Stimulated activated CD8-positive, alpha-beta memory T cell treated with anti-CD3 and anti-CD28 coated beads, Interleukin-2, amount 100 ng/mL, for 1 hour (primary cell): ENCODE measurements at regions not wholly inside any gene's neighbourhood (a gene's known extent, or its start where the extent isn't known, plus 50 kb on each side); places are given as distances from the start of the nearest gene placed in this dataset.

Experiments used
- DNase-seq, 2 donors: peaks; one replicate each; pipeline ENCODE4 v3.0.0-alpha.2; 2020; ENCODE audit warnings: low read depth in 2 of 2

DNA sequence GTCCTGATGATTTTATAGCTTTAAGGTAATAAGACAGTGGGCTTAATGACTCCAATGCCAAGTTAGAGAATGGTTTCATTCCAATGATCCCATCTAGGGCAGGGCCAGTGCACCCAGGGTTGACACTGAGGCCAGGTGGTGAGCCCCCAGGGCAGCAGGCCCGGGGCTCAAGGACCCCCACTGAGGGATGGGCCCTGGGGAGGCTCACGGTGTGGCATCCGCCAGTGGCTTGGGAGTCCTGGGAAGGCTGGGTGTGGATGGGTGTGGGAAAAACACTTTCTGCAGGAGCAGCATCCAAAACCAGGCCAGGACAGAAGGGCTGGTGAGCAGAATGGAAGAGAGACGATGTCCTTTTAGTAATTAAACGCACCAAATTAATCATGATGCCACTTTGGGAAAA lies 626.3 kb downstream of the TBC1D22A start:
- no peak for DNase-seq

DNA sequence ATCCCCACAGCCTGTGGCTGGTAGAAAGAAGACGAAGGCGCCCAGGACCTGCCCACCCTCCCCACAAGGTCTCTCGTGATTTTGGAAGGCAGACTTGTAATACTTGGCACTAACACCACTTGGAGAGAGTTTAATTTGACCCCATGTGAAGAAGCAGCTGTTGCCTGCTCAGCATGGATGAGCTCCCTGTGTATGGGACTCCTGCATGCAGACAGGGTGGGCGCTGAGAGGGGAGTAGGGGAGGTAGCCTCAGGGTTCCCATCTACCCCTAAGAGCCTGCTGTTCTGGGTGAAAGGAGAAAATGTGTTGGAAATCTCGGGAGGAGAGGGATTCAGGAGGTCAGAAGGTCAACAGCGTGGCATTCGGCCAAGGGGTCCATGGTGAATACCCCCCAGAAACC lies 625.9 kb downstream of the TBC1D22A start:
- no peak for DNase-seq

DNA sequence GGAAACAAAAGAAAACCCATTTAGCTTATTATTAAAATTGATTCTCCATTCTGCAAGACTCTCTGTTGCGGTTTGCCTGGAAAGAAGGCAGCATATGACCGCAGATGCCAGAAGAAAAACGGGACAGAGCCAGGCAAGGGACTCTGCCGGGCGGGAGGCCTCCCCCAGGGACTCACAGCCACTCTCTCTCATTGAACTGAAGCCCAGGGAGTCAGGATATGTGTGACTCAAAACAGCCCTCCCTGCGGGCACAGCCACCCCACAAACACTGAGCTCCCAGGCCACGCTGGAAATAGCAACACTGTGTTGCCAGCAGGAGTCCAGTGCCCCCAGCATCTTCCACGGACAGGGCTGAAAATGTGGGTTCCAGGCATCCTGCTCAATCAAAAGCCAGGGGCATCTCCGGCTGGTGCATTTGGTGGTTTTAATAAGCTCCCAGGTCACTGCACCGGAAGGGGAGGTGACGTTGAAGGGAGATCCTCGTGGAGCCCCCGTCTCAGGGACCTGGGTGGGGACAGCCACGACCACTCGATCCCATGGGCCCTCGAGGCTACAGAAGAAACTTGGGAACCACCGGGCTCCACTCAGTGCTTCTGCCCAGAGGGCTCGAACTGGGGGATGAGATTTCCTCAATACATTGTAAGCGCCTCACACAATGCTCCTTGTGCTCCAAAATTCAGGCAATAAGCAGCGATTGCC lies 624.5 kb downstream of the TBC1D22A start:
- DNase-seq, result no peak

DNA sequence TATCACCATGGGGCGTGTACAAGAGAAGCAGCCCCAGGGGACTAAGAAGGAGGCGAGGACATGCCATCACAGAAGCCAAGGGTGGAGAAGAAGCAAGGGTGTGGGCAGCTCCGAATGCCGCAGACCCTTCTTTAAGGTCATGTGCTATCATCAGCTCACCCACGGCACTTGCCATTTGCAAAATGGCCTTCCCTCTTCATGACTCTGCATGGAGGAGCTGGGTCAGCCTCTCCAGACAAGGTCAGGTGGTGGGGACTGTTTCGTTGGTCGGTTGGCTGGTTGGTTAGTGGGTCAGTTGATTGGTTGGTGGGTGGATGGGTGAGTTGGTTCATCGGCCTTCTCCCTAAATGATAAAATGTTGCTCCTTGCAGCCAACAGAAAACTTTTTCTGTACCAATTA lies 622.5 kb downstream of the TBC1D22A start:
- DNase-seq, result no peak

DNA sequence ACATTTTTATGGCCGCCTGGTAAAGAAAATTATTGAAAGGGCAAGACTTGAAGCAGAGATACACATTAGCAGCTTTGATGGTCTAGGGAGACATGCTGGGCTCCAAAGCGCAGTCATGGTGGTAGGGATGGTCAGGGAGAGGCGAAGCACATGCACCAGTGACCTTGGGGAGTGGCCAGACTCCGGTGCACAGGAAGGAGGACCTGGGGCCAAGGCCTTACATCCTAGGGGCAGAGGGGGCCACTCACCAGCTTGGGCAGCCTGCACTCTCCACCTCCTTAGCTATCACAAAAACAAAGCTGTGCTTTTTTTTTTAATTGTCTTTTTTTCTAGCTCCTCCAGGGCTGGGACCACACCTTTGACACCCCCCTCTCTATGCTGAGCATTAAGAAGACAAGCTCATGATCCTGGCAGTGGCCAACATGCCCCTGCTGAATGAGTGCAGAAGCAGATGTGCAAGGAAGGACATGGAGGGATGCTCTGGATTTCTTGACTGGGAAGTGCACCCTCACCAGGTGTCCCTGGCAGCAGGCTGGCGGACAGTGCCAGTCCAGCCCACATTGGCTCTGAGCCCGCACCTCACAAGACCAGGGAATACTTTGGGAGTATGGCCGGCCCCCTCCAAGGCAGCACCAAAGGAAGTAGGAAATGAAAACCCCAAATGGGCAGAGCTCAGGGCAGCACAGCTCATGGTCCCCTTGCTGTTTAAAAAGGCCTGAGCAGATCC lies 619.9 kb downstream of the TBC1D22A start:
- DNase-seq, result no peak

GRCh38 chr22:47381240-47381639 lies 618.8 kb downstream of the TBC1D22A start:
- DNase-seq, result no peak

GRCh38 chr22:47380692-47381091 lies 618.2 kb downstream of the TBC1D22A start:
- no peak for DNase-seq

DNA sequence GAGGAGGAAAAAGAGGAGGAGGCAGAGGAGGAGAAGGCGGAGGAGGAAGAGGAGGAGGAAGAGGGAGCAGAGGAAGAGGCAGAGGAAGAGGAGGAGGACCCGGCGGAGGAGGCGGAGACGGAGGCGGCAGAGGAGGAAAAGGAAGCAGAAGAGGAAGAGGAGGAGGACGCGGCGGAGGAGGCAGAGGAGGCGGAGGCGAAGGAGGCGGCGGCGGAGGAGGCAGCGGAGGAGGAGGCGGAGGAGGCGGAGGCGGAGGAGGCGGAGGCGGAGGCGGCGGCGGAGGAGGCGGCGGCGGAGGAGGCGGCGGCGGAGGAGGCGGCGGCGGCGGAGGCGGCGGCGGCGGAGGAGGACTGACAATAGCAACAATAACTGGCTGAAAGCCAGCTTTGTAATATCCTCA lies 616.6 kb downstream of the TBC1D22A start:
- no peak for DNase-seq

DNA sequence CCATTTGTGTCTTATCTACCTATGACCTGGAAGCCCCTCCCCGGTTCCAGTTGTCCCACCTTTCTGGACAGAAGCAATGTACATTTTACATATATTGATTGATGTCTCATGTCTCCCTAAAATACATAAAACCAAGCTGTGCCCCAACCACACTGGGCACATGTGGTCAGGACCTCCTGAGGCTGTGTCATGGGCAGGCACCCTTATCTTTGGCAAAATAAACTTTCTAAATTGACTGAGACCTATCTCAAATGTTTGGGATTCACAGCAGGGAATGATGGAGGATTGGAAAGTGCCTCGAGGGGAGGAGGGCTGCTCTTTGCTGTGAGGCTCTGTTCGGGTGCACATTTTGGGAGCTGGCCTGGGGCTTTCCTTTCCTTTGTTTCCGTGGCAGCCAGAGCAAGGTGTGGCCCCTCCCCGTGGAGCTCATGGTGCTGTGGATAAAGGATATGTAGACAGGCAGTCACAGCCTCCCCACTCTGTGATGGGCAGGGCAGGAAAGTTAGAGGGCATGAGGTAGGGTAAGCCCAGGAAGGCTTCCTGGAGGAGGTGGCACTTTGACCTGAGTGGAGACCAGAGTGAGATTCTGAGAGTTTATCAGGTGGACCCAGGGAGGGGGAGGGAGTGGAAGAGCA lies 615.6 kb downstream of the TBC1D22A start:
- DNase-seq, result no peak

GRCh38 chr22:47376901-47377505 lies 614.6 kb downstream of the TBC1D22A start:
- no peak for DNase-seq

GRCh38 chr22:47376322-47376700 lies 613.9 kb downstream of the TBC1D22A start:
- no peak for DNase-seq

GRCh38 chr22:47375621-47376321 lies 613.3 kb downstream of the TBC1D22A start:
- no peak for DNase-seq

DNA sequence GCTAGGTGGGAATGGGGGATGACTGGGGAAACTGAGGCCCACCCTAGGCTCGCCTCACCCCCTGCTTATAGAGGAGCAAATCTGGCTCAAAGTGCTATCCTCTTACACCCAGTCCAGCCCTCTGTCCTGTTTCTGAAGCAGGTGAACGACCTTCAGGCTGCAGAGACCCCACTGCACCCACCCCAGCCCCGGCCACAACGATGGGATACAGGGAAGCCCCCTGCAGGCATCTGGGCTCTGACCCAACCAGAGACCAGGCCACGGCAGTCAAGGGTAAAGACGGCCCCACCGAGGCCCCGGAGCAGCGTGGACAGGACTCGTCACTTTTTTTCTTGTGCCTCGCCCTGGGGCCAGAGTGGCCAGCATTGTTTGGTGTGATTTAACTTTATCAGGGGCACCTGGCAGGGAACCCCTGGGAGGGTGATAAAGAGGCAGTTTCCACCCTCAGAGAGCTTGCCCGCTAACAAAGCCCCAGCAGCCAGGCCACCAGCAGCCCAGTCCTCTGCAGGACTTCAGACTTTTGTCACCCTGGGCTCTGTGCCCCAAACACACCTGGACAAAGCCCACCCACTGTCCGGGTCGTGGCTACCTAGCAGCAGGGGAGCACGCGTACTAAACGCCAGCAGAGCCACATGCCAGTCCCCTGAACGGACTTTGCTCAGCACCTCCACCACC lies 612.6 kb downstream of the TBC1D22A start:
- DNase-seq, result no peak

DNA sequence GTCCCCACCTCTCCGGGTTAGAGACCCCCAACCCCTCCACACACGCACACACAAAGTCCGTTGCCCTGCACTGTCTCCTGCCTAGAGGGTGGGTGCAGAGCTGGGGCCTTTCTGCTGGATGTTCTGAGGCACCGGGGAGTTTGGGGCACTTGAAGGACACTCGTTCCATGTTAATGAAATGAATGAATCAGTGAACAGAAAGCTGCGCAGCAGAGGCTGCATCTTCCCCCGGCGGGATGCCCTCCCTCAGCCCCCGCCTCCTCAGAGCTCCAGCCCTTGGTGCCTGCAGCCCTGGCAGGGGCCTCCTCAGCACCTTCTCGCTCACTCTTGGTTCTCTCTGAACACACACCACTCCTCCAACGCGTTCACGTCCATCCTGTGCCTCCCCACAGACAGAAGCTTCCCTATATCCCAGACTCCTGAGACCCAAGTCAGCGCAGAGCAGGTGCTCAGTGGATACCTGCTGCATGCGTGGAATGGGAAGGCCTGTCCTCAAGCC lies 611.9 kb downstream of the TBC1D22A start:
- no peak for DNase-seq

- no peak for DNase-seq
Measured at GRCh38 chr22:47373648-47374272, 611.3 kb downstream of the TBC1D22A start.

DNA sequence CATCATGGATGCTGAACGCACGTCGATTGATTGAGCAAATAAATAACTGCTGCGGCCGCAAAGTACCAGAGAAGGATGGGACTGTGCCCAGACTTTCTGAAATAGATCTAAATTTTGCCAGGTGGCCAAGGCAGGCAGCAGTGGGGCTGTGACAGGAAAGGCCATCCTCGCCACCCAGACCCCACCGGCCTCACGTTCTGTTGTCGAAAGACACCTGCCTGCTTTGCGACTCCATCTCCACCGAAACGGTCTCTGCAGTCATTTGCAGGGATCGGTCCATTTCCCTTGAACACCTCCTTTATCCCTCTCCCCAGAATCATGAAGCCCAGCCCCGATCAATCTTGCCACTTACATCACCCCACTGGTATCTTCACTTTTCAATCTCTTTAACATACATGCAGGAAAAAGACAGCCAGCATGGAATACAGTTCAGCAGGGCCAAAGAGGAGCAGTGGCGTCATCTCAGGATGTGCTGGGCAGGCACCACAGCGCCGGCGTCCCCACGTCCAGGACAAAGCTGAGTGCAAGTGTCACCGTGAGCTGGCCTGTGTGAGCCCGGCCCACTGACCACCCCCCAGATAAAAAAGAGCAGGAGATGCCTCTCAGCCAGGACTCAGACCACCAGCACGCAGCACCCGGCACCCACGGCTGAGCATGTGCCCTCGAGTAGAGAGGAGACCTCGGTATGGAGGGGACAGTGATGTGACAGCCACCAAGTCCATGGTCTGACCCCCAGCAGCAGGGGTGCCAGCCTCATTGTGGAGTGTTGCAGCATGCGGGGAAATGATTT lies 610.3 kb downstream of the TBC1D22A start:
- DNase-seq, result no peak

- no peak for DNase-seq
Measured at GRCh38 chr22:47372111-47372581, 609.7 kb downstream of the TBC1D22A start.

GRCh38 chr22:47371263-47372090 lies 609.0 kb downstream of the TBC1D22A start:
- DNase-seq, result no peak
